ENCODE measurements at regions not wholly inside any gene's neighbourhood (a gene's known extent, or its start where the extent isn't known, plus 50 kb on each side); places are given as distances from the start of the nearest gene placed in this dataset.

DNA sequence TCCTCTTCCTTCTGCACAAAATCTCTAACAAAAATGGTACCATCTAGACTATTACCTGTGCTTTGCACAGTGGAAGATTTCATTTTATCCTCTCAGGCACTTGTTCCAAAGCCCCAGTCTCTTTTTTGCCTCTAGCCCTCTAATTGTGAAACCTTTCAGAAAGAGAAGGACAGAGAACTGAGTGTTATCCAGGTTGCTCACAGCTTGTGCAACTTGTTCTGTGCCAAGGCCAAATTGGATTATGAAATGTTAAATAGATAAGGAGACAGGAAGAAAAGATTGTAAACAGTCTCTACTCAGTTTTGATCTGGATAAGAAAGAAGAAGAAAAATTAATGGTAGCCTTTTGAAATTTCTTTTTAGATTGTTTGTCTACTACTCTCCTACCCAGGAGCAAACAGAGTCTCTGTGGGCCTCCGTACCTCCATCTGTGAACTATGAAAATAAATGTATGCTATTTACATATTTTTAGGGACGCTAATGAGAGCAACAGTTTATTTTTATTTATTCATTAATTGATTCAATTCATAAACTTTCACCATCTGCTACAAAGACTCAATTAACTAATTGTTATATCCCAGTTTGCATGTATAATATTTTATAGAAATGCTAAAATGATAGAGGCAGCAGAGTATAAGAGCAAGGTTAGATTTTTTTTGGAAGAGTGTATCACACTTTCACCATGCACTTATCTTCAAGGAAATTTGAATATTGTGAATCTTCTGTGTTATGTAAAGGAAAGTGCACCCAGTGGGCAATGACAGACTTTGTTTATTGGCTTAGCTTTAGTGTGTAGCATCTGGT lies 339.0 kb upstream of the ETAA1 start:
- no peak for TF ChIP-seq POLR2A (IDR thresholded peaks at IDR 0.05)
- TF ChIP-seq CTCF (IDR thresholded peaks at IDR 0.05) = peak in 1 of 7 experiments; percentile 5
